HUDEP-2 (cell line): ENCODE measurements at regions not wholly inside any gene's neighbourhood (a gene's known extent, or its start where the extent isn't known, plus 50 kb on each side); places are given as distances from the start of the nearest gene placed in this dataset.

Experiments
- DNase-seq, 76 experiments: peaks; one replicate each; lab custom pipeline; 2025; ENCODE audit not compliant: unreplicated experiment in 76 of 76; lab: John Stamatoyannopoulos, UW

DNA sequence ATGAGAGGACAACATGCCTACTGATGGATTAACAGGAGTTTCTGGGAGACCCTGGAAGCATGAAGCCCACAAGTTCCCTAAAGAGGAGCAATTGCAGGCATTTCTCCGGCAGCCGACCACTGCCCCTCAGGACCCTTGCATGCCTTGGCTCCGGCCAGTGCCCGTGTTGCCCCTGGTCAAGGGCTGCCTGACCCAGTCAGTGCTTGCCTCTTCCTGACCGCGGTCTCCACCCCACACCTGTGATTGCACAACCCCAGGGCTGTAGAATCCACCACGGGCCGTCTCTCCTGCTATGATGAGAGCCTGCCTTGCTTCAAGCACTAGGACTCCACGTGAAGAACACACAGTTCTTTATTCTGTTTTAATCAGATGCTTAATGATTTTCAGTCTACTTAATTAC lies 127.5 kb downstream of the GLI2 start:
- DNase-seq, result peak in 1 of 76 experiments; percentile 6

DNA sequence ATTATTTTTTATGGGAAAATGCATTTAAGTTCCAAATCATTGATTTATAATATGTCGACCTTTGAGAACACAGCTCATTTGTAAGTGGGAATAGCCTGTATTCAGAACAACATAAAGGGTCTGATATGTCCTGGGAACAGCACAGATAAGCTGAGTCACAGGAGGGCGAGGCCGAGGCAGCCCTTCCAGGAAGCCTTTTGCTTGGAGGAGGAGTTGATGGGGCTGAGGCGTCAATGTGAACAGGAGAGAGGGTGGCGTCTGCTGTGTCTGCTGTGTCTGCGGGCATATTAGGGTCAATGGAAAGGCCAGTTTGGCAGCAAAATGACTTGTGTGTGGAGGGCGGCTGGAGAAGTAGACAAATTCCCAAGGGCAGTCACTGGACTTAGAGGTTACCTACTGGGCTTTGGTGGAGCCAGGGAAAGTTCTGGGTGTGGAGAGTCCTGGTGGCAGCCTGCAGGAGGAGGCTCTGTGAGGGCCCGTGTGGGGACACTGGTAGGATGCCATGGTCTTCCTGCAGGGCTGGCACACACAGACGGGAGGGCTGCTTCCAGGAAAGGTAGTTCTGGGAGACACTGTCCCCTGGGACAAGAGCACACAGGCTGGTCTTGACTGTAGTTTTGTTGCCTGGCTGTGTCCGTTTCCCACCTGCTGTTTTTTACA lies 128.1 kb downstream of the GLI2 start:
- DNase-seq, result peak in 72 of 76 experiments; percentile 12 to 82 (median 62)

DNA sequence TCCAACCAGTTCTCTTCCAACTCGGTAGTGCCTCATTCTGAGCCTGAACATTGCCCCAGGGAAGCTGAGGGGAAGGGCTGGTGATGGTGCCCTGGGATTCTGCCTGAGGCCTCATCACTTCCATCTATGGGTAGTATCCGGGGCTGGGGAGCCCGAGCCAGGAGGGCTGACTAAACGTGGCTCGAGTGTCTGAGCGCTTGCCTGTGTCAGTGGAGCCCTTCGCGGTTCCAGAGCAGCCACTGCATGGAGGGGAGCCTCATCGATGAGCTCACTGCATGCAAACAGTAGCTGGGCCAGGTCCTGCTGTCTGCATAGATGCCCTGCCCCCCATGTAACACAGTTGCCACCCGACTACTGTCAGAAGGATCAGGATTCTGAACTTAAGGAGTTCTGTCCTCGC lies 129.3 kb downstream of the GLI2 start:
- no peak for DNase-seq

DNA sequence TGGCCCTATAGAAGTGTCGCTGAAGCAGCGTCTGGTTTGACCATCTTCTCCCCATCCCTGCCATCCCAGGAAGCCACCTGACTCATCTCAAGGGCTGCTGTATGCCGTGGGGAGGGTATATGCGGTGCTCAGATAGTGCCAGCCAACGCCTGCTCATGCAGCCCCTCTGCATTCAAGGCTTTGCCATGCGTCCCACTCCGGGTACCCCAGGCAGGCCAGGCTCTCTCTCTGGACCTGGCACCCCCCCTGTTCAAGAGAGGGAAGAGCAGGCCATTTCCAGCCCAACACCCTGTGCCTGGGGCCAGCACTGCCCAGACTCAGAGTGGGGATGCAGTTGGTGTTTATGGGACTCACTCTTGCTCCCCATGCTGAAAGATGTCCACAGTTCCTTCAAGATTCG lies 130.0 kb downstream of the GLI2 start:
- DNase-seq, result no peak

DNA sequence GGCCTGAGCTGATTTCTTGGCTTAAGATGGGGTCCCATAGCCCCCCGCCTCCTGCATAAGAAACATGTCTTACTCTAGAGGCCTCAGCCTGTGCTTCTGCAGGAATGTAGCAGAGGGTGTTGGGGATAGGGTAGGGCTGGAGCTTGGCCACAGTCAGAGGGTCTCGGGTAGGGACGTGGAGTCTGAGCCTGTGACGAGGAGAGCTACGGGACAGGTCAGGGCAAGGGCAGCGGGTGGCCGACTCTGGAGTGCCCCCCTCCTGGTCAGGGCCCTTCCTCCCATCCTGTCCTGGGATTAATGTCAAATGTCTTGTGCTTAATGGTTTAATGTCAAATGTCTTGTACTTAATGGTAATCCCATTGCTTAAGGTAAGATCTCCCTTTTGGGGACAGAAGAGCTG lies 130.4 kb downstream of the GLI2 start:
- no peak for DNase-seq

DNA sequence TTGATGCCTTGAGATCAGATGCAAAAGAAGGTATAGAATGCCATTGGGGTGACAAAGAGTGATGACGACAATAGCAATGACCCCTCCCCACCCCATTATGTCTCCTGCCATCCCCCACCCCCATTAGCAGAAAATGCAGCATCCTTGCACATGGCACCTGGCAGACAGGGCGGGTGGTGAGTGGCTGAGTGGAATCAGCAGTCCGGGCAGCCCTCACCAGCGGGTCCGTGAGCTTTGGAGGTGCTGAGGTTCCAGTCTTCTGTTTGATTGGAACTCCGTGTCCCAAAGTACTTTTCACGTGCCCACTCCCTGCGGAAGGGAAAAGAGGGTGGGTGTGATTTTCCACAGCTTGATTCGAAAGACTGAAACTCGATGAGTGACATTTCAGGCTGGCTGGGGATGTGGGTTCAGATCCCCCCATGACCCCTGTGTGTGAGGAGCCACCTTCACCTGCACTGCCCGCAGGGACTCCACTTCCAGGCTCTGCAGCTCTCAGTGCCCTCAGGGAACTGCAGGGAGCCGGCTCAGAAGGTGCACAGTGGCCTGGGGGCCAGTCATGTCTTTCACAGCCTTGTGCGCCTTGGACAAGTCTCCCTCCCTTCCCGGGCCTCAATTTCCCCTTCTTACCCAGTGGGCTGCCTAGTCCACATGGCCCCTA lies 130.9 kb downstream of the GLI2 start:
- DNase-seq, result no peak

DNA sequence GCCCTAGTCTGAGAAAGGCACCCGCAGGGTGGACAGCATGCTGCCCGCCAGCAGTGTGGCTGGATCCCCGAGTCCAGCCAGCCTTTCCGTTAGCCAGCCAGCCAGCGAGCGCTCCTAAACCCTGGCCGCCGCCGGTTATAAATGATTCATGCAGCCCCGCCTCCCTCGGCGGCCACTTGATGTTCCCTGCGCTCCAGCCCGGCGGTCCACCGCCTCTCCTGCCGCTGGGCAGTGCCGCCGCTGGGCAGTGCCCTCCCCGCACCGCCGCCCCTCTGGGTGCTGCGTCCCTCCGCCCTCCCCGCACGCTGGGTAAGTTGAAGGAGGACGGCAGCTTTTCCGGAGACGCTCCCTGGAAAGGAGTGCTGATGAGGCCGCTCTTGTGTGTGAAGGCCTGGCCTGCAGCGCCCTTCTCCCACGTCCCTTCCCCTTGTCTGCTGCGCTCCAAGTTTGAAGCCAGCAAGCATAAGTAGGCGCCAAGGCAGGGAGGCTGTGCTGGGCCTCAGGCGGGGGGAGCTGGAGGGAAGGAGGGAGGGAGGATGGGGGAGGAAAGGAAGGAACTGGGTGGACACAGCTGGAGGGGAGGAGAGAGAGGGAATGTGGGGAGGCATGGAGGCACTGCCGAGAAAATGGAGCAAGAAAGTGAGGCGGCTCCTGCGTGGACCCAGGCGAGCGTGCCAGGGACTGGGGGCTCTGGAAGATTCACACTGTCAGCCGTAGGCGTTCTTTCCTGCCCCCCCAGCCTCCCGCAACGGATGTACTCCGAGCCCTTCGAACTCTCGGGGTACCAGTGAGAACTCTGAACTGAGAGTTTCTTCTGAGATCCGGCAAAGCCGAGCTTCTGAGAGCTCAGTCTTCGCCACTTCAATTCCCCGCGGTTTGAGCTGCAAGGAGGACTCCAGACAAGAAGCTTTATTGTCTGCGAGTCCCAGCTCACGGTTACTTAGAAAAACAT lies 131.9 kb downstream of the GLI2 start:
- peak in 8 of 76 experiments; percentile 4 to 25 (median 9) for DNase-seq

DNA sequence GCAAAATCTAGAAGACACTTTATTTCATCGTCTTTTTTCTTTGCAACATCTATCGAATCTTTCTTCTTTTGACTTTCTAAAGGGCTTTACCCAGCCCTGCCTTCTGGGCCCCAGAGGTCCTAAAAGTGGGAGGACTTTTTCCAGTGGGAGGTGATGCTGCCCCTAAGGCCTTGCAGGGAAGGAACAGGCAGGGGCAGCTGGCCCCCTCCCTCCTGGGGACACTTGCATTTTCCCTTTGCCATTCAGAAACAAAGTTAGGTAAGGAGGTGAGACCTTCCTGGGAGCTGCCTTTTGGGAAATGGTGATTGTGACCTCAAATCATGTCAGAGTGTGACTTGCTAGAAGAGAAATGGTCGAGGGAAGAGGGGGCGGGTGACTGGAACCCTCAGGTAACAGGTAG lies 132.7 kb downstream of the GLI2 start:
- DNase-seq, result no peak

DNA sequence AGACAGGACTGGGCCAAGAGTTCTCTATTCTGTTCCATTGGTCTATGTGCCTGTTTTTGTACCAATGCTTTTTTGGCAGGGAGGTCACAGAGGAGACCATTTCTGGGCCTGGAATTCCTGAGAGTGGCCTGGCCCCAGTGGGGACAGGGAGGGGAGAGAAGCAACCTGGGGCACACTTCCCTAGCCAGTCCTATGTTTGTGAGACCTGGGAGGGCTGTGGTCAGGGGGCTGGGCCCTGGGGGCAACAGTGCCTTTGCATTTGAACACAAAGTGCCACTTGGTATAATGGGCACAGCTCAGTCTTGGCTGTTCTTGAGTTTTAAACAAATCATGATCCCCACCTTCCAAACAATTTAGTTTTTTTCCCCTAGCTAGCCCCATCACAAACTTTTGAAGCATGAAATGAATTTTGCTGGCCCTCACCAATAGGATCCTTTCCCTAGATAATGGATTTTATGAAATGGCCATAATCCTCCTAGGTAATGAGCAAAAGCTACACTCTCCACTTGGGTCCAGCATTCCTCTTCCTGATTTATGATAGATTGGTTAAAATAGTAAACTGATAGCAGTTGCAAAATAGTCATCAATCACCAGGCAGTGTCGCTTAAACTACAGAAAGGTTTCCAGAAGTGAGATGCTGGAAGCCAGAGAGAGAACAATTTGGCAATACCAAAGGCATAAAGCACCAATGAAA lies 133.5 kb downstream of the GLI2 start:
- DNase-seq, result no peak

DNA sequence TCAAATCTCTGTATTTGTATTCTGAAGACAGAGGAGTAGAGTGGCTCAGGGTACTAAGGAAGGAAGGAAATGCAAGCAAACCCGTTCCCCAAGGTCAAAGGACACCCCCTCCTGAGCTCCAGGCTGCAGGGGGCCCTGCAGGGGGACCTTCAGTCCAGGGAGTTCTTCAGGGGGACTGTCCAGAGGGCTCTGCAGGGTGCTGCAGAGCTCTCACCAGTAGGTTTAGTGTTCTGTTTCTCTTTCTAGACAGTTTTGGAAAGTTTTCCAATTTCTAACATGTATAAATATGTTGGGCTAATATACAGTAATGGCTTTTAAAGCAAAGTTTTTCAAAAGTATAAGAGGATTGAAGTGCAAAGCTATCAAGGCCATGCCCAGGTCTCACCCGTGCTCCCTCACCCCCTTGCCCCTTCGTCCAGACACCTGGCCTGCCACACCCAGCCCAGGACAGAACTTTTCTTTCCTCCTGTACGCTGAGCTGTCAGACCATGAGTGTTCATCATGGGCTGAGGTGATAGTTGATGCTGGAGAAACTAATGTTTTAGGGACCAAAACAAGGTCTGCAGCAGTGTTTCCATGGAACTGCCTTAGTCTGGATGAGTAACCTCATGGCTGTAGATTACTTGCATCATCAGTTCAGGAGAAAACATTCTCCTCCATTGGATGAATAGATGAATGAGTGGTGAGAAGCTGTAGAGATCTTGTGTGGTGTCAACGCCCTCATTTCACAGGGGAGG lies 134.2 kb downstream of the GLI2 start:
- DNase-seq, result no peak

DNA sequence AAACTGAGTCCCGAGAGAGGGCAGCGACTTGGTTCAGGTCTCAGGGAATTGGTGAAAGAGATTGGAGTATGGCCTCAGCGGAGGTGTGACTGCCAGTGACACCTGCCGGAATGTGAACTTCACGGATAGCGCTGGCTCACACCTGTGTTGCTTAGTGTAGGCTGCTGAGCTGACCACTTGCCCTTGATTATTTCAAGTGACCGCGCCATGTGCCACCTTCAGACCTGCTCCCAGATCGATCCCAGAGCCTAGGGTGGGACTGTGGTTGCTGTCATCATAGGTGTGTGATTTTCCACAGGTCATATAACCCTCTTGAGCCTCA lies 134.8 kb downstream of the GLI2 start:
- no peak for DNase-seq

DNA sequence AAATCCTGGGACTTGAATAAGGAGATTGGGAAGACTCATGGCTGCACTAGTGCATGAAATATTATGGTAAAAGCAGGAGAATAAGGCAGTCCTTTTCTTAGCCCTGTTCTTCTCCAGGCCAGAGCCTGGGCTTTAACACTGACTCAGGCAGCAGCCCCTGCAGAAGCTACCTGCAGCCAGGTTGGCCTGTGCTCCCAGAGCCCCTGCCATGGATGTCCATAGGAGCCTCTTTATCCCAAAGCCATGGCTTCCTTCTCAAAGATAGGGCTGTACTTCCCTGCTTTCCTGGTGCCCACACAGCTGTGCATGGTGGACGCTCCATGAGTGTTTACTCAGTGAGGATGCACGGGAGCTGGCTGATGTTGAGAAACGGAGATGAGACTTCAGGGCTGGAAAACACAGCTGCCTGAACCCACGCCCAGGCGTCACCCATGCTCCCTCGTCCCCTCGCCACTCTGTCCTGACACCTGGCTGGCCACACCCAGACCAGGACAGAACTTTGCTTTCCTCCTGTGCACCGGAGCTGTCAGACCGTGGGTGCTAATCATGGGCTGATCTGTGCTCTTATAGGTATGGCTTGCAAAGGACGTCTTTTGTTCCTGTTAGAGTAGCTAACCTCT lies 135.5 kb downstream of the GLI2 start:
- no peak for DNase-seq

DNA sequence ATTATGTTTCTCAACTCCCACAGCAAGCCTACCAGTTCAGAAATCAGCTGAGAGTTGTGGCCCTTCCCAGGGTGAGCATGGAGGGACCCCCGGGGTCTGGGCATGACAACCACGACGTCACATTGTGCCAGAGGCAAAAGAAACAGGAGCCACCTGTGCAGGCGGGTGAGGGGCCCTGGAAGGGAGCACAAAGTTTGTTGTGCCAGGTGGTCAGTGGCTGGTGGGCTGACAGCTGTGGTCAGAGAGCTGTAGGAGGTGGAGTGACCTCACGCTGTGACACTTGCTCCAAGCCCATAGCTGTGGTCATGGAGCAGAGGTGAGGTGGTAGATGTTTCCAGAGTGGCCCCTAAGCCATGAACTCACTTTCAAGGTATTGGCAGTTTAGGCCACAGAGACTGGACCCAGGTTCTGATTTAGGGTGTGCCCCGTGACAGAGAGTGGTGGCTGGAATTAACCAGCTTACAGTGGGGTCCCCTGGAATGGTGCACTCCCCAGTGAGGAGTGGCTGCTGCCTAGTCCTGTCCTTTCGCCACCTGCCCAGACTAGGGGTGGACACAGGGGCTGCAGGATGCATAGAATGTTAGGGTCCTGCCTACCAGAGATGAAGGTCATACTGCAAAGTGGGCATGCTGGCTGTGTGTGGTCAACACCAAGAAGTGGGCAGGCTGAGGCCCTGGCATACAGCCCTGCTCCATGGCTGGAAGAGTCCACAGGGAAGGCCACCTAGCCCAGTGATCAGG lies 136.4 kb downstream of the GLI2 start:
- DNase-seq, result no peak

DNA sequence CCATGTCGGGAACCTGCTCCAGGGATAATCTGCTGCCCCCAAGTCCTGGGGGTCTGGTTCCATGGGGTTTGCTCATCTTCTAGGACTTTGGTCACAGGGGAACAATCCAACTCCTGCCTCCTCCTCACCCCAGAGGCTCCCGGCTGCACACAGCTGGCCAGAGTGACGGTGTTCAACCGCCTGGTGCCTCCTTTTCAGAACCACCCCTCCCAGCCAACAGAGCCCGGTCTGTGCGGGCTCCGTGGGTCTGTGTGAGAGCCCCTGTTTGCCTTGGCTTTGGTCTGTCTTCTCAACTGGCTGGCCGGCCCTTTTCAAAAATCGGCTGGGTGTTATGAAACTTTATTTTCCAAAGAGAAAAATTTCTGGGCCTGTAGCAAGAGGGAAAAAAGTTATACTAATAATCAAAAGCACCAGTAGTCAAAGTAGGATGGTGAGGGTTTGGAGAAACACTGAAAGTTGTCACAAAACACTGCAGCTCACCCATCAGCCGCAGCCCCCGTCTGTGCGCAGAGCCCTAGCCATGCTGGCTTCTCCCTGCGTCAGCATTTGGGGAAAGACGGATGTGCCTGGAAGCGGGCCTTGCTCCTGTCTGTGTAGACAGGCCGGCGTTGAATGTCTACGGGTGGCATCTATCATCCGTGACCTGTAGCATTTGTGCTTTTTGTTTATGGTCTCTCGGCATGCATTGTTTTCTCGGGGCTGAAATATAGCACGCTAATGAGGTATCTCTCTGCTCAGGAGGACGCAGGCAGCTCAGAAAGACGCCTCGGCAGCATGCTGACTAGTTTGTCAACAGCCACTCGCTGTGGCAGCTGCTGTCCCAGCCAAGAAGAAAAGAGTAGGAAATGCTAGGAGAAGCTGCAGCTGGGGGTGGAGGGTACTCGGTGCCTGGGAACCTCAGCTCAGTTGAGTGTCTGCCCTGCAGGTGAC lies 138.6 kb downstream of the GLI2 start:
- no peak for DNase-seq

DNA sequence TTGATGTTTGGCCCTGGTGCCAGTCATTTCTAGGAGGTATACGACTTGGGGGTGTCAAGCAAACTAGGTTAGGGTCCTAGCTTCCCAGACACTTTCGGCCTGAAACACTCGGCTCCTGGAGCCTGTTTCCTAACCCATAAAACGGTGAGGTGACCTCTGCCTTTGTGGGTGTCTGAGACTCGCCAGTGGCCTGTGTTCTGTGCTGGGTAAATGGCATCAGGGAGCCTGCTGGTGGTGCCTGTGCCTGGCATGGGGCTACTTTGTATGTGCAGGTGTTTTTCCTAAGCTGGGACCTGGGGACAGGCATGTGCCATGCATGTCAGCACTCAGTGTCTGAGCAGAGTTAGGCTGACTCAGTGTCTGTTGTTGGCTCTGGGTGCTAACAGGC lies 139.2 kb downstream of the GLI2 start:
- no peak for DNase-seq

DNA sequence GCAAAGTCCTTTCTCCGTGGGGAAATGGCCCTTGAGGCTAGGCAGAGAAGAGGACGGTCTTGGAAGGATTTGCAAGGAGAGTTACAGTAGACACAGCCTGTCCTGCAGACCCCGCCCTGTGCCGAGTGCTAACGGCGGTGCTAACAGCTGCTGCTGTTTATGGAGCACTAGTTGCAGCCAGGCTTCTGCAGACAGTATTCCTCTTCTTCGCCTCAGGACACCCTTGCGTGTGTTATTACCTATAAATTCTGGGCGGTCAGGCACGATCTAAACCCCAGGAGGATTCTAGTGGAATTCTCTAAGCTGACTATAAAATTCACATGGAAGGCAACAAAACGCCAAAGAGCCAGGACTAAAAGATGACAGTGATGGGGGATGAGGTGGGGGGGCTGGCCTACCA lies 139.8 kb downstream of the GLI2 start:
- no peak for DNase-seq

DNA sequence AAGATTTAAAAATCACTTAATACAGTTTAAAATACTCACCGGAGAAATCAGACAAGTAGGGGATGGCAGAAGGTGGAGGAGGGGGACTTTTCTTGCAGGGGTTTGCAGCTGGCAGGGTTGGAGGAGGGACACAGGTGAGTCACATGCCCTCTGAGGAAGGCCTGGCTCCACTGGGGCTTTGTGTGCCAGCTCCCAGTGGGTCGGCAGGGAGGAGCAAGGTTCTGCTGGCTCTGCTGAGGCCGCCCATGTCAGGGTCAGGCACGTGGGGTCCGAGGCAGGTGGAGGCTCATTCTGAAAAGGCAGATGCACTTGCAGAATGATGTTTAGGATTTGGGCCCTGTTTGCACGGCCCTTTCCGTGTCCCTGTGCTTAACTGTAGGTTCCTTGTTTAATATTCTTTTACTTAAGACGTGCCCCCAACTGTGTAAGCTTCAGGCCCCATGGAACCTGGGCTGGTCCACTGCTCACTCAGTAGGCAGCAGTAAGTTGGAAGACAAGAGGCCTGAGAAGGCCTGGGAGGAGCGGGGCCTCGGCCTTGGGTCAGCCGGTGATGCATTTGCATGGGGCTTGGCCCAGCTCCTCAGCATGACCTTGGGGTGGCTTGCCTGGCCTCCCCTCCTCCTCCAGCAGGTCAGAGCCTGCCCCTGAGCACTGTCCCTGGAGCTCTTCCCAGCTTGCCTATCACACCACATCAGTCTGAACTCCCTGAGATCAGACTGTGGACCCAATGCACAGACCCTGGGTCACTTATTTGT lies 141.0 kb downstream of the GLI2 start:
- DNase-seq, result no peak

DNA sequence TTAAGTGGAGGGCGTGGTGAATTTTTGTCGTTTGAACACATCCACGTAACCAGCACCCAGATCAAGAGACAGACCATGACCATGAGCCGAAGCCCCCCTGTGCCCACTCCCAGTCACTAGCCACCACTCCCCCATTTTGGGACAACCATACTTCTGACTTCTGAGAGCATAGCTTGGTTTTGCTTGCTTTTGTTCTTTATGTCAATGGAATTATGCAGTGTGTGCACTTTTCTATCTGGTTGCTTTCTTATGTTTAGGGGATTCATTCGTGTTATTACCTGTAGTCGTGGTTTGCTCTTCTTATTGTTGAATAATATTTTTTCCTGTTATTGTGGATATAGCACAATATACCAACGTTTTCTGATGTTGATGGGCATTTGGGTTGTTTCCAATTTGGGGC lies 141.7 kb downstream of the GLI2 start:
- no peak for DNase-seq
